ENCODE measurements at regions not wholly inside any gene's neighbourhood (a gene's known extent, or its start where the extent isn't known, plus 50 kb on each side); places are given as distances from the start of the nearest gene placed in this dataset.

GRCh38 chr9:118091711-118092500, 387.7 kb downstream of the TLR4 start:
- H3K4me2 ChIP-seq, result no peak overlapping the region
- Mint-ChIP-seq H3K4me3 (no peak overlapping the region), H3K9me3 (no peaks in the 10 kb centered on the region), H3K27ac (no peak overlapping the region), H3K36me3 (no peaks in the 10 kb centered on the region), H3K4me1 (no peaks in the 10 kb centered on the region), H3K27me3 (ENCODE audit: insufficient read depth, low read depth) (no peaks in the 10 kb centered on the region)
- H3F3A ChIP-seq (ENCODE audit: low read depth), result no peaks in the 10 kb centered on the region
- no peak overlapping the region for H3K4me3 ChIP-seq
- no peaks in the 10 kb centered on the region for H4K20me1 ChIP-seq (ENCODE audit: low read depth)
- no peak for DNase-seq (ENCODE audit: low spot score)
- H3K9ac ChIP-seq, result no peak overlapping the region
- no peaks in the 10 kb centered on the region for H3K4me1 ChIP-seq
- no peaks in the 10 kb centered on the region for H3K79me2 ChIP-seq (ENCODE audit: low read depth)
- H3K36me3 ChIP-seq, result no peaks in the 10 kb centered on the region
- H3K9me3 ChIP-seq (ENCODE audit: low read depth), result no peaks in the 10 kb centered on the region
- no peak for TF ChIP-seq EZH2phosphoT487 (IDR thresholded peaks at IDR 0.05)
- TF ChIP-seq EZH2 (IDR thresholded peaks at IDR 0.05), result no peak
- no peak for TF ChIP-seq CTCF (IDR thresholded peaks at IDR 0.05)
- no peak overlapping the region for H2AFZ ChIP-seq (replicated peaks)
- H3K27ac ChIP-seq, result no peak overlapping the region
- no peaks in the 10 kb centered on the region for H3K27me3 ChIP-seq

GRCh38 chr9:118094387-118094786, 390.2 kb downstream of the TLR4 start:
- no peaks in the 10 kb centered on the region for H3K4me1 Mint-ChIP-seq
- H3K27ac Mint-ChIP-seq, result no peak overlapping the region
- H3K9me3 Mint-ChIP-seq, result no peaks in the 10 kb centered on the region

GRCh38 chr9:118100529-118101419, 396.6 kb downstream of the TLR4 start:
- Mint-ChIP-seq H3K4me1 (no peaks in the 10 kb centered on the region), H3K9me3 (no peaks in the 10 kb centered on the region), H3K36me3 (no peaks in the 10 kb centered on the region), H3K27me3 (ENCODE audit: insufficient read depth, low read depth) (no peaks in the 10 kb centered on the region), H3K4me3 (no peak overlapping the region), H3K27ac (no peak overlapping the region)
- Histone ChIP-seq H3K36me3 (no peaks in the 10 kb centered on the region), H3F3A (ENCODE audit: low read depth) (no peaks in the 10 kb centered on the region), H3K4me1 (no peaks in the 10 kb centered on the region), H4K20me1 (ENCODE audit: low read depth) (no peaks in the 10 kb centered on the region), H3K79me2 (ENCODE audit: low read depth) (no peaks in the 10 kb centered on the region), H2AFZ (replicated peaks) (no peak overlapping the region), H3K4me2 (no peak overlapping the region), H3K9me3 (ENCODE audit: low read depth) (no peaks in the 10 kb centered on the region), H3K9ac (no peak overlapping the region), H3K4me3 (no peak overlapping the region), H3K27ac (no peak overlapping the region), H3K27me3 (no peaks in the 10 kb centered on the region)
- no peak for TF ChIP-seq EZH2phosphoT487 (IDR thresholded peaks at IDR 0.05)
- no peak for TF ChIP-seq CTCF (IDR thresholded peaks at IDR 0.05)
- TF ChIP-seq EZH2 (IDR thresholded peaks at IDR 0.05), result no peak
- no peak for DNase-seq (ENCODE audit: low spot score)

More at GRCh38 chr9:118094387-118094786, 390.2 kb downstream of the TLR4 start:
- TF ChIP-seq CTCF (IDR thresholded peaks at IDR 0.05) (no peak), EZH2 (IDR thresholded peaks at IDR 0.05) (no peak), EZH2phosphoT487 (IDR thresholded peaks at IDR 0.05) (no peak)
- Mint-ChIP-seq H3K36me3 (no peaks in the 10 kb centered on the region), H3K4me3 (no peak overlapping the region), H3K27me3 (ENCODE audit: insufficient read depth, low read depth) (no peaks in the 10 kb centered on the region)
- no peaks in the 10 kb centered on the region for H3K4me1 ChIP-seq
- no peaks in the 10 kb centered on the region for H3K79me2 ChIP-seq (ENCODE audit: low read depth)
- no peak overlapping the region for H3K9ac ChIP-seq
- H3K4me3 ChIP-seq, result no peak overlapping the region
- H4K20me1 ChIP-seq (ENCODE audit: low read depth), result no peaks in the 10 kb centered on the region
- no peaks in the 10 kb centered on the region for H3K27me3 ChIP-seq
- no peak overlapping the region for H3K4me2 ChIP-seq
- H3K9me3 ChIP-seq (ENCODE audit: low read depth), result no peaks in the 10 kb centered on the region
- no peaks in the 10 kb centered on the region for H3K36me3 ChIP-seq
- no peak overlapping the region for H2AFZ ChIP-seq (replicated peaks)
- no peak overlapping the region for H3K27ac ChIP-seq
- no peaks in the 10 kb centered on the region for H3F3A ChIP-seq (ENCODE audit: low read depth)
- no peak for DNase-seq (ENCODE audit: low spot score)
